Progenitor cell of endocrine pancreas (in vitro differentiated cells): ENCODE measurements at regions not wholly inside any gene's neighbourhood (a gene's known extent, or its start where the extent isn't known, plus 50 kb on each side); places are given as distances from the start of the nearest gene placed in this dataset.

ENCODE experiments used
- DNase-seq: peaks from one replicate; pipeline ENCODE4 v3.0.0; 2021; ENCODE audit warnings: low spot score; ENCODE audit not compliant: unreplicated experiment
- H3K27ac Mint-ChIP-seq: 2 replicates; pipeline ENCODE4 v1.8.0; 2021; ENCODE audit warnings: mild to moderate bottlenecking, moderate library complexity, mixed read lengths
- H3K27me3 Mint-ChIP-seq: 2 replicates; pipeline ENCODE4 v1.8.0; 2021; ENCODE audit warnings: mixed read lengths
- H3K36me3 Mint-ChIP-seq: 2 replicates; pipeline ENCODE4 v1.8.0; 2022; ENCODE audit warnings: mixed read lengths; ENCODE audit not compliant: insufficient read depth
- H3K4me1 Mint-ChIP-seq: 2 replicates; pipeline ENCODE4 v1.8.0; 2021; ENCODE audit warnings: low read depth, mixed read lengths
- H3K4me3 Mint-ChIP-seq: 2 replicates; pipeline ENCODE4 v1.8.0; 2021; ENCODE audit warnings: low read depth, mild to moderate bottlenecking, moderate library complexity, mixed read lengths
- H3K9me3 Mint-ChIP-seq: 2 replicates; pipeline ENCODE4 v1.8.0; 2021; ENCODE audit warnings: low read depth, mixed read lengths
- CTCF ChIP-seq: fragments of 200-600 bp; sonication (generic); IDR thresholded peaks from one replicate; pipeline ENCODE4 v1.5.0; 2021; ENCODE audit warnings: antibody characterized with exemption, mild to moderate bottlenecking; ENCODE audit not compliant: unreplicated experiment

DNA sequence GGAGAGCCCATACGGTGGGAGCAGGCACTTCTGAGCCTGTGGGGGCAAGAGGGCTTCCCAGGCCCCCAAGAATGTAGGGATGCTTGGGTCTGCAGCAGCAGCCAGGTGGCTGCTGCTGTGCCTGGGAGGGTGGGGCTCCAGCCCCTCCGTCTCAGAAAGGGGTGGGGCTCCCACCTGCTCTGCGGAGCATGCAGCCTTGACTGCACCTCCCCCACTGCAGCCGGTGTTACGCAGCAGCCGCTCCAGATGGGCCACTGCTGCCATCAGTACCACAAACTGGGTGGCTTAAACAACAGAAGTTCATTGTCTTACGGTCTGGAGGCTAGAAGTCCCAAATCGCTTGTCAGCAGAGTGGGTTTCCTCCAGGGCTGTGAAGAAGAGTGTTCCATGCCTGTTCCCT, 365.5 kb downstream of the TMEM38B start:
- Mint-ChIP-seq H3K4me3 (no peak overlapping the region), H3K36me3 (no peaks in the 10 kb centered on the region), H3K4me1 (no peaks in the 10 kb centered on the region), H3K9me3 (no peaks in the 10 kb centered on the region), H3K27me3 (no peaks in the 10 kb centered on the region), H3K27ac (no peak overlapping the region)
- no peak for TF ChIP-seq CTCF
- no peak for DNase-seq

- no peak for TF ChIP-seq CTCF
- Mint-ChIP-seq H3K27me3 (no peaks in the 10 kb centered on the region), H3K27ac (no peak overlapping the region), H3K9me3 (no peaks in the 10 kb centered on the region), H3K4me3 (no peak overlapping the region), H3K4me1 (no peaks in the 10 kb centered on the region), H3K36me3 (no peaks in the 10 kb centered on the region)
- DNase-seq: no peak
These were observed 366.5 kb downstream of the TMEM38B start for GRCh38 chr9:106060885-106061284.

DNA sequence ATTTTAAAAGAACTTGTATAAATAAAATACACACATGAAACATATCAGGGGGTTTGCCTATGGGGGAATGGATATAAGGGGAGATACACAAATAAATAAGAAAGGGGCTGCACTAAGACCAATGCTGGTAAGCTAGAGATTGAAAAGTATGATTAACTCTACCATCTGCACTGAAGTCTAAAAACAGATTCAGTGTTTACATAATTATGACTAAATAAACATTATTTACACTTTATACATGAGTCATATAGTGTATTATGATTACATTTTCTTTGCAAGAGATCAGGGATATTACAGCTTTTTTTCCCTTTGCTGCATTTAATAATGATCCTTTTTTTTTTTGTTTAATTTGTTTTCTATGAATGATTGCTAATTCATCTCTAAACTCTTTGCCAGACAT, 367.9 kb downstream of the TMEM38B start:
- no peak for DNase-seq
- no peaks in the 10 kb centered on the region for H3K36me3 Mint-ChIP-seq
- H3K27me3 Mint-ChIP-seq: no peaks in the 10 kb centered on the region
- no peaks in the 10 kb centered on the region for H3K9me3 Mint-ChIP-seq
- no peaks in the 10 kb centered on the region for H3K4me1 Mint-ChIP-seq
- no peak overlapping the region for H3K4me3 Mint-ChIP-seq
- no peak overlapping the region for H3K27ac Mint-ChIP-seq
- no peak for TF ChIP-seq CTCF

- TF ChIP-seq CTCF: no peak
- Mint-ChIP-seq H3K27me3 (no peaks in the 10 kb centered on the region), H3K27ac (no peak overlapping the region), H3K9me3 (no peaks in the 10 kb centered on the region), H3K4me3 (no peak overlapping the region), H3K36me3 (no peaks in the 10 kb centered on the region), H3K4me1 (no peaks in the 10 kb centered on the region)
- DNase-seq: no peak
These were observed 370.8 kb downstream of the TMEM38B start for GRCh38 chr9:106065136-106065535.

DNA sequence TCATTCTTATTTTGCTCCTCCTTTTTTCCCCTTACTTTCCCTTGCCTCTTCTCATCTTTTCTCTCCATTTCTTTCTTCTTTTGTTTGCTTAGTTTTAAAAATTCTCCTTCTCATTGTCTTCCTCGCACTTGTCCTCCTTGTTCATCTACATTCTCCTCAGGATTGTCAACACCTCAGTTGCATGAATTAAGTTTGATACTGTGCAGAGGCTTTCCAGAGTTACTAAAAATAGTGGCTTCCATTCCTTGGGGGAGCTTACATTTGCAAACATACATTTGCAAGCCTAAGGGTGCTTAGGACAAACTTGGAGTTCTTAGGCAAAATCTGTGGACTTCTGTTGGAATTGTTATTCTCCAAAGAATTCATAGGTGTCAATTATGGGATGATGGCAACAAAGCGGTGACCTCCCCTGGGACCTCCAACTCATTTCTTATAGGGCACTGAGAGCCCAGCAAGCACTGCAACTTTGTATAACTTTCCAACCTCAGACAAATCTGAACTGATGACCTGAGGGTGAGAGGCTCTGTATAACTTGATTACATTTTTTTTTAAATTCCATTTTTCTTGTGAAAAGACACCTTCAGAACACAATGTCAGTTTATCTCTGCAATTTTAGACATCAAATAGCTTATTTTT, 371.4 kb downstream of the TMEM38B start:
- Mint-ChIP-seq H3K4me3 (no peak overlapping the region), H3K9me3 (no peaks in the 10 kb centered on the region), H3K27me3 (no peaks in the 10 kb centered on the region), H3K4me1 (no peaks in the 10 kb centered on the region), H3K36me3 (no peaks in the 10 kb centered on the region), H3K27ac (no peak overlapping the region)
- DNase-seq: no peak
- TF ChIP-seq CTCF: no peak
